ENCODE measurements at regions not wholly inside any gene's neighbourhood (a gene's known extent, or its start where the extent isn't known, plus 50 kb on each side); places are given as distances from the start of the nearest gene placed in this dataset.
A peak's percentile ranks its signal among the peaks of the same experiment; 100 is the strongest.

DNA sequence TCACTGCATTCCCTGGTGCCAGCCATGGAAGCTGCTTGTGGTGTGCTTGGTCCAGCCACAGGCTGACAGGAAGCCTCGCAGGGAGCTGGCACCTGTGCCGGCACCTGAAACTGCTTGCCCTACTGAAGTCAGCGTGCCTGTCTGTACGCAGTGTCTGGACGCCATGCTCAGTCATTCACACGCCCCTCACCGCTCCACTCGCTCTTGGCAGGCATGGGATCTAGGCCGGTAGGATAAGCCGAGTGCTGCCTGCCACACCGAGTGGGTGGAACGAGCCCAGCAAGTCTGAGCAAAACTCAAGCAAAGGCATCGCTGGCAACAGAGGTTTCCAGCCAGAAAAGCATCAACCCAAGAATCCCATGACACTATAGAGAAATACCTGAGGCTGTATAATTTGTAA is 350.6 kb downstream of the CDH11 start:
- H3K27ac ChIP-seq, result no peak overlapping the region
- 91 to 96% methylated on average over 13 of the region's 13 CpGs for WGBS, 2 donors
- no peak for TF ChIP-seq POLR2AphosphoS5 (IDR thresholded peaks at IDR 0.05)
- TF ChIP-seq CTCF (IDR thresholded peaks at IDR 0.05), result no peak
- no peak for TF ChIP-seq POLR2A (IDR thresholded peaks at IDR 0.05)
- TF ChIP-seq EP300 (IDR thresholded peaks at IDR 0.05), result no peak
- H3K36me3 ChIP-seq, result no peaks in the 10 kb centered on the region
- H3K4me1 ChIP-seq, result no peaks in the 10 kb centered on the region
- no peaks in the 10 kb centered on the region for H3K9me3 ChIP-seq
- no peak for DNase-seq
- no peaks in the 10 kb centered on the region for H3K27me3 ChIP-seq
- intact Hi-C loops (cut with DNase I), result no loop called here
- no peak overlapping the region for H3K4me3 ChIP-seq

DNA sequence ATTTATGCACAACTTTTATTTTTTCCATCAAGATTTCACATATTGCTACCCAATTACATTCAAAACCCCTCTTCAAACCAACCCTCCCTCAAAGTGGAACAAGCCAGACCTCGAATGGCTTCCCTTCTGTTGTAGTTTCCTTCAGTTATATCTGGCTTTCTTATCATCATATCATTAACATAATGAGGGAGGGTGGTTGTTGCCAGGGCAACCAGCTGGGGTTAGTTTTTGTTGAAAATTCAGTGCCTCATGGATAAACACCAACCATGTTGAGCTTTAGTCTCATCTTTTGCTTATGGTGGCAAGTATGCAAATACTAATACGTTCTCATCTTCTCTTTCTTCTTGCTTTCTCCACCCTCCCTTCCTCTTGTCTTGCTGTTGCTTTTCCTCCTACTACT is 359.7 kb downstream of the CDH11 start:
- TF ChIP-seq POLR2A (IDR thresholded peaks at IDR 0.05), result no peak
- TF ChIP-seq EP300 (IDR thresholded peaks at IDR 0.05), result no peak
- no peak for TF ChIP-seq CTCF (IDR thresholded peaks at IDR 0.05)
- no peak for TF ChIP-seq POLR2AphosphoS5 (IDR thresholded peaks at IDR 0.05)
- no peak overlapping the region for H3K27ac ChIP-seq
- intact Hi-C loops (cut with DNase I), result no loop called here
- H3K27me3 ChIP-seq, result no peaks in the 10 kb centered on the region
- H3K4me3 ChIP-seq, result no peak overlapping the region
- H3K4me1 ChIP-seq, result no peaks in the 10 kb centered on the region
- no peaks in the 10 kb centered on the region for H3K9me3 ChIP-seq
- no peaks in the 10 kb centered on the region for H3K36me3 ChIP-seq
- DNase-seq, result no peak
- 78% methylated on average over 2 of the region's 2 CpGs for WGBS, 2 donors

- no peaks in the 10 kb centered on the region for H3K9me3 ChIP-seq
- no peak for TF ChIP-seq POLR2A (IDR thresholded peaks at IDR 0.05)
- no peak for TF ChIP-seq CTCF (IDR thresholded peaks at IDR 0.05)
- TF ChIP-seq EP300 (IDR thresholded peaks at IDR 0.05), result no peak
- no peak for TF ChIP-seq POLR2AphosphoS5 (IDR thresholded peaks at IDR 0.05)
- WGBS, 2 donors, result 75 to 77% methylated on average over 1 of the region's 1 CpG
Observed at GRCh38 chr16:64754279-64754678, 367.6 kb downstream of the CDH11 start.

DNA sequence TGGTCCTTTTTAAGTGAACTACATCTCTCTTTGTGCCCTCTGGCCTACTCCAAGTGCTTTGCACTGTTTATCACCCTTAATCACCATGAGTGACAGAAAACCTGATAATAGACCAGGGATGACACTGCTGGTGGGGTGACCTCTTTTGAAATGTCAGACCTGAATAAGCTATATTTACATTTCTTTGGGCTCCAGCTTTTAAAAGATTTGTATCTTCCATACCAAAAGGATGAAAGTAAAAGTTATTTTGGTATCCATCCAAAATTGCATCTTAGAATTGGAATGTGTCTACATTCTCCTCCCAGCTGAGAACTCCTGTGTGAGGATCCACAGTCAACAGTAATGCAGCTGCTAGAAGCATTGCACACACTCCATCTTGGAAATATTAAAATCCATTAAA is 370.0 kb downstream of the CDH11 start:
- H3K27me3 ChIP-seq, result no peaks in the 10 kb centered on the region
- no peak for DNase-seq
- H3K9me3 ChIP-seq, result no peaks in the 10 kb centered on the region
- H3K4me3 ChIP-seq, result no peak overlapping the region
- H3K4me1 ChIP-seq, result peaks cover 0 to 14% (median 0%) of the 10 kb centered on the region in 4 donors
- peak overlapping the region in 1 of 4 donors; percentile 22 for H3K27ac ChIP-seq
- no peak for TF ChIP-seq POLR2AphosphoS5 (IDR thresholded peaks at IDR 0.05)
- TF ChIP-seq EP300 (IDR thresholded peaks at IDR 0.05), result no peak
- no peak for TF ChIP-seq CTCF (IDR thresholded peaks at IDR 0.05)
- no peak for TF ChIP-seq POLR2A (IDR thresholded peaks at IDR 0.05)
- intact Hi-C loops (cut with DNase I), result no loop called here
- H3K36me3 ChIP-seq, result no peaks in the 10 kb centered on the region

More at GRCh38 chr16:64754279-64754678, 367.6 kb downstream of the CDH11 start:
- DNase-seq, result no peak
- no peak overlapping the region for H3K4me3 ChIP-seq
- peaks cover 0 to 14% (median 0%) of the 10 kb centered on the region in 4 donors for H3K4me1 ChIP-seq
- H3K36me3 ChIP-seq, result no peaks in the 10 kb centered on the region
- intact Hi-C loops (cut with DNase I), result no loop called here
- H3K27me3 ChIP-seq, result no peaks in the 10 kb centered on the region
- no peak overlapping the region for H3K27ac ChIP-seq

DNA sequence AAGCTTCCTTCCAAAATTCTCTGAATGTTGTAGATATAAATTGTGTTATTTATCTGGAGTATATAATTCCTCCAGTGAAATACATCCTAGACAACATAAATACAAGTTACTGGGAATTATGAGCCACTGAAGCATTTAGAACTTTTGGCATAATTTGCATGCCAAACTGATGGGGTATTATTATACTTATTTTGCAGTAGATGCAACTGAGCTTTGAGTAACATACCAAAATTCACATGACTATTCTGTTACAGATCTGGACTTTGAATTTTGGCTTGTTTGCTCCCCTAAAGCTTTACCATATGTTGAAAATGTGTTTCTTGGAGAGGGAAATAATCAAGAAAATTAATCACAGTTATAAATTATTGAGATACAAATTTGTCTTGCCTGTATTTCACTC is 372.5 kb downstream of the CDH11 start:
- no peak for TF ChIP-seq CTCF (IDR thresholded peaks at IDR 0.05)
- no peak for TF ChIP-seq POLR2A (IDR thresholded peaks at IDR 0.05)
- no peak for TF ChIP-seq EP300 (IDR thresholded peaks at IDR 0.05)
- no peak for TF ChIP-seq POLR2AphosphoS5 (IDR thresholded peaks at IDR 0.05)
- Histone ChIP-seq H3K36me3 (no peaks in the 10 kb centered on the region), H3K4me1 (peaks cover 0 to 33% (median 23%) of the 10 kb centered on the region in 4 donors), H3K27ac (no peak overlapping the region), H3K27me3 (no peaks in the 10 kb centered on the region), H3K4me3 (no peak overlapping the region), H3K9me3 (no peaks in the 10 kb centered on the region)
- intact Hi-C loops (cut with DNase I), result no loop called here
- DNase-seq, result no peak
